ENCODE measurements at regions not wholly inside any gene's neighbourhood (a gene's known extent, or its start where the extent isn't known, plus 50 kb on each side); places are given as distances from the start of the nearest gene placed in this dataset.

DNA sequence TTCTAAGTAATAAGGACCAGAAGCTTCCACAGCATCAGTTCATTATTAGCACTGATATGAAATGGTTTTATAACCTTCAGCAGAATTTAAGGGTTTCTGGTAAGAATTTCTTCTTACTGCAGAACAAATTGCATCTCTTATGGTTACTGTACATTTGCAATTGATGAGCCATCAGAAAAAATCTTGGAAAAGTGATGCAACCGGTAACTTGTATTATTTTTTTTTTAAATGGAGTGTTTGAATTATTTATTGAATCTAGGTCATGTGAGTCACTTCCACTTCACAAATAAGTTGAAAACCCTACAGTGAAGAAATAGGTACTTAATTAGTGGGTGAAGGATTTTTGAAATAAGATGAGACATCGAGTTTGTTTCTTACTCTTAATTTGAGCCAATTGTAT lies 786.0 kb downstream of the TUSC7 start:
- TF ChIP-seq, protein P1, sequence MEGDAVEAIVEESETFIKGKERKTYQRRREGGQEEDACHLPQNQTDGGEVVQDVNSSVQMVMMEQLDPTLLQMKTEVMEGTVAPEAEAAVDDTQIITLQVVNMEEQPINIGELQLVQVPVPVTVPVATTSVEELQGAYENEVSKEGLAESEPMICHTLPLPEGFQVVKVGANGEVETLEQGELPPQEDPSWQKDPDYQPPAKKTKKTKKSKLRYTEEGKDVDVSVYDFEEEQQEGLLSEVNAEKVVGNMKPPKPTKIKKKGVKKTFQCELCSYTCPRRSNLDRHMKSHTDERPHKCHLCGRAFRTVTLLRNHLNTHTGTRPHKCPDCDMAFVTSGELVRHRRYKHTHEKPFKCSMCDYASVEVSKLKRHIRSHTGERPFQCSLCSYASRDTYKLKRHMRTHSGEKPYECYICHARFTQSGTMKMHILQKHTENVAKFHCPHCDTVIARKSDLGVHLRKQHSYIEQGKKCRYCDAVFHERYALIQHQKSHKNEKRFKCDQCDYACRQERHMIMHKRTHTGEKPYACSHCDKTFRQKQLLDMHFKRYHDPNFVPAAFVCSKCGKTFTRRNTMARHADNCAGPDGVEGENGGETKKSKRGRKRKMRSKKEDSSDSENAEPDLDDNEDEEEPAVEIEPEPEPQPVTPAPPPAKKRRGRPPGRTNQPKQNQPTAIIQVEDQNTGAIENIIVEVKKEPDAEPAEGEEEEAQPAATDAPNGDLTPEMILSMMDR (IDR thresholded peaks at IDR 0.05), result no peak
- TF ChIP-seq POLR2A (IDR thresholded peaks at IDR 0.05), result no peak

Measured in thyroid gland (tissue), 4 donors.